GM10266 (cell line): ENCODE measurements at regions not wholly inside any gene's neighbourhood (a gene's known extent, or its start where the extent isn't known, plus 50 kb on each side); places are given as distances from the start of the nearest gene placed in this dataset.

ENCODE experiments used
- DNase-seq: peaks from one replicate; pipeline ENCODE4 v3.0.0; 2012; ENCODE audit errors: extremely low spot score
- TF ChIP-seq, protein P1 (sequence below): IDR thresholded peaks from 2 replicates; pipeline ENCODE4 v1.5.1; 2012; ENCODE audit warnings: mild to moderate bottlenecking, low read depth; ENCODE audit not compliant: control insufficient read depth, insufficient read depth; ENCODE audit errors: missing control alignments

DNA sequence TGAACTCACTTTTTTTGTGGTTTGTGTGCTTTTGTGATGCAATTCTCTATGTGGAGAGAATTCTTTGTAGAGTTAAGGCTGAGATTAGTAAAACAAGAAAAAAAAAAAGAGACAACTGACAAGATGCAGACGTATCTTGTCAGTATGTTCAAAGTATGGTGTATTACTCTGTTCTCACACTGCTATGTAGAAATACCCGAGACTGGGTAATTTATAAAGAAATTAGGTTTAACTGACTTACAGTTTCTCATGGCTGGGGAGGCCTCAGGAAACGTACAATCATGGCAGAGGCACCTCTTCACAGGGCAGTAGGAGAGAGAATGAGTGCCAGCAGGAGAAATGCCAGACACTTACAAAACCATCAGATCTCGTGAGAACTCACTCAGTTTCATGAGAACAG, 475.2 kb upstream of the CDH18 start:
- TF ChIP-seq, protein P1, sequence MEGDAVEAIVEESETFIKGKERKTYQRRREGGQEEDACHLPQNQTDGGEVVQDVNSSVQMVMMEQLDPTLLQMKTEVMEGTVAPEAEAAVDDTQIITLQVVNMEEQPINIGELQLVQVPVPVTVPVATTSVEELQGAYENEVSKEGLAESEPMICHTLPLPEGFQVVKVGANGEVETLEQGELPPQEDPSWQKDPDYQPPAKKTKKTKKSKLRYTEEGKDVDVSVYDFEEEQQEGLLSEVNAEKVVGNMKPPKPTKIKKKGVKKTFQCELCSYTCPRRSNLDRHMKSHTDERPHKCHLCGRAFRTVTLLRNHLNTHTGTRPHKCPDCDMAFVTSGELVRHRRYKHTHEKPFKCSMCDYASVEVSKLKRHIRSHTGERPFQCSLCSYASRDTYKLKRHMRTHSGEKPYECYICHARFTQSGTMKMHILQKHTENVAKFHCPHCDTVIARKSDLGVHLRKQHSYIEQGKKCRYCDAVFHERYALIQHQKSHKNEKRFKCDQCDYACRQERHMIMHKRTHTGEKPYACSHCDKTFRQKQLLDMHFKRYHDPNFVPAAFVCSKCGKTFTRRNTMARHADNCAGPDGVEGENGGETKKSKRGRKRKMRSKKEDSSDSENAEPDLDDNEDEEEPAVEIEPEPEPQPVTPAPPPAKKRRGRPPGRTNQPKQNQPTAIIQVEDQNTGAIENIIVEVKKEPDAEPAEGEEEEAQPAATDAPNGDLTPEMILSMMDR, result no peak
- DNase-seq, result no peak

DNA sequence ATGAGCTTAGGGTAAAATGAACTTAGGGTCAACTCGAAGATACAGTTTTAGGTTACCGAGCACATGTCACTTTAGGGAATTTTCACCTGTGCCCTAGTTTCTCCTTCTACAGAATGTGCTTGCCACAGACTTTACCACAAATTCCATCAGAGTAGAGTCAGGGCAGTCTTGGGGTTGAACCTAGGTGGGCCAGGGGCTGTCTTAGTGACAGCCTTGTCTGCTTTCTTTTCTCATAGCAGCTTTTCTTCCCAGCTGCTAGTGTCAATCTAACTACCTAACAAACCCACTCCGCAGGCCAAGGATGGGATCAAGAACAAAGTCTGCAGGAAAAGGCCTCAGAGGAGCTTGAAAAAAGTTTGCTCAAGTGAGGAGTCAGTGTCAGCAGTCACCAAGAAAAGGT, 458.1 kb upstream of the CDH18 start:
- no peak for DNase-seq
- TF ChIP-seq, protein P1, result no peak

DNA sequence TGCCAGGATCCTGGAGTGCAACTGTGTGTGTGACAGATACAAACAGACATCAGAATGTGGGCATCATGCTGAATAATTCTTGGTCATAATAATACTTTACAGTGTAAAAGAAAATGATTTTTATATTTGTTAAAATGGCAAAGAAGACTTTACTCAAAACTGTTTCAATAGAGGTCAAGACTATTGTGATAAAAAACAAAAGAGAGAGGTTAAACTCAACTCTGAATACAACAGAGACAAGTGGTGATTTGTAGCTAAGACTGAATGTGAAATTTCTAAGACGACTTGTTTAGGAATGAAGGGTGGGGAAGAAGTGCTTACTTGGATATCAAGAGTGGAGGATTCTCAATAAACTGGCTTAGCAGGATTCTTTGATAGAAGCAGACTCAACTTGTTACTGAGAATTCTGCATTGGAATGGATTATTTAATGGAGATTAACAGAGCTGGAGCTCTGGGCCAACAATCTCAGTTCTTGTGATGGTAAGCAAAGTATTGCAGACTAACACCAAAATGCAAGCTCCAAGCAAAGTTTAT, 457.4 kb upstream of the CDH18 start:
- DNase-seq, result no peak
- TF ChIP-seq, protein P1, result no peak

DNA sequence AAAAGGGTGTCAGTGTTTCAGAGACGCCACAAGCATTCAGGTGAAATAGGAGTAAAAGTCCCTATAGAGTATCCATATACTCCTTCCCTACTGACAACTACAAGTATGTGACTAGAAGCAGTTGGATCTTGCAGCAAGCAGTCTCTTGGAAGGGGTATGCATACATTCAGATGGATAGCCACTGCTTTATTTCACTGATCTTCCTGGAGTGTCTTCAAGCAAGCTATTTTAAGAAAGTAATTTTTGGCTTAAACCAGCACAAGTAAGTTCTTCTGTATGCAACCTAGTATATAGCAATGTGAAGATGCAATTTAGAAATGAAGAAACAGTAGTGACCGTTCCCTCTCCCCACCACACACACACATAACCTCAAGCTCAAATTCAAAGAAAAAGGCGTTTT, 446.8 kb upstream of the CDH18 start:
- TF ChIP-seq, protein P1, result no peak
- DNase-seq, result no peak

DNA sequence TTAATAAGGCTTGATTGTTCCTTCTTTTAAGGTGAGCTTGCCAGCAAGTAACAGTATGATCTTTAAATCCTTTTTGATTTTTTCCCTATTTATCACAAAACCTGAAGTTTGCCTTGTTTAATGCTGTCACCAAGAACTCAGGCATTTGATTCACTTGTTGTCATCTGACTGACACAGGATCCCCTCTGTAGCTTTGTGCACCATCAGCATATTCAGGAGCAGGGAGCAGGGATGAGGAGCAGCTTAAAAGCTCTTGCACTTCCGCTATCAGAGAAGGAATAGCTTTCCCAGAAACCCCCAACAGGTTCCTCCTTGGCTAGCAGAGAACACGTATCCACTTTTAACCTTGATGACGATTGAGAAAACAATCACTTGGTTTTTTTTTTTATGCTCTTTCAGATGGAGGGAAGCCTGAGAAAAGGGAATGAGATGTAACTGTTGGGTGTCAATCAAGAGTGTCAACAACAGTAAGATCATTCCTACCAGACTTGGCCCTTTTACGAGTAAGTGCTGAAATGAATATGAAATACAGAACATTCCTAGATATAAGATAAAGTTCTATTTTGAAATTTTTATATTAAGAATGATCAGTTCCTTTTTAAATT, 433.1 kb upstream of the CDH18 start:
- TF ChIP-seq, protein P1, result no peak

More for the DNA sequence above, 433.1 kb upstream of the CDH18 start:
- no peak for DNase-seq
